ENCODE measurements at regions not wholly inside any gene's neighbourhood (a gene's known extent, or its start where the extent isn't known, plus 50 kb on each side); places are given as distances from the start of the nearest gene placed in this dataset.

GRCh38 chr3:110062716-110063115 lies 725.4 kb upstream of the DPPA4 start:
- Histone ChIP-seq H3K27ac (ENCODE audit: extremely low read depth, low read depth, low read length) (no peak overlapping the region), H3K4me2 (ENCODE audit: insufficient read depth, low read length) (no peak overlapping the region), H3K4me1 (replicated peaks in 1 of 2; ENCODE audit: control insufficient read depth in 2 of 2, insufficient read depth in 2 of 2, low read length in 2 of 2) (no peaks in the 10 kb centered on the region), H2AFZ (ENCODE audit: low read depth, low read length) (no peak overlapping the region), H3K4me3 (no peak overlapping the region), H3K9me3 (replicated peaks; ENCODE audit: control insufficient read depth, insufficient read depth, low read depth, low read length) (no peaks in the 10 kb centered on the region), H3K9ac (ENCODE audit: insufficient read depth in 1 of 2, low read depth in 2 of 2, low read length in 2 of 2) (no peak overlapping the region), H3K36me3 (ENCODE audit: control insufficient read depth, insufficient read depth, low read length) (no peaks in the 10 kb centered on the region), H3K27me3 (ENCODE audit: control insufficient read depth in 2 of 2, insufficient read depth in 2 of 2, low read length in 2 of 2) (no peaks in the 10 kb centered on the region), H4K20me1 (replicated peaks; ENCODE audit: control insufficient read depth, insufficient read depth, low read length) (no peaks in the 10 kb centered on the region), H3K79me2 (ENCODE audit: control insufficient read depth, insufficient read depth, low read length) (no peaks in the 10 kb centered on the region), H3K9me1 (ENCODE audit: control insufficient read depth, insufficient read depth, low read length) (no peaks in the 10 kb centered on the region)
- FAIRE-seq (no peak), ATAC-seq (no peak), DNase-seq (ENCODE audit: extremely low read depth in 1 of 4, low spot score in 3 of 4) (no peak)
- ChIA-PET POLR2A (no interaction called here), CTCF (ENCODE audit: low intra/inter-chr PET ratio) (no interaction called here)
- no TSS peak for BruUV-seq (replicated peaks)
- in situ Hi-C loops (cut with MboI) (no loop called here), intact Hi-C loops (cut with micrococcal nuclease) (no loop called here)
- no peak for TF ChIP-seq MCM3 (IDR thresholded peaks at IDR 0.05)
- TF ChIP-seq ZKSCAN1 (IDR thresholded peaks at IDR 0.05; ENCODE audit: low read depth, low read length): no peak
- TF ChIP-seq REST (IDR thresholded peaks at IDR 0.05; ENCODE audit: borderline replicate concordance): no peak
- no peak for TF ChIP-seq REST (CRISPR knock-in tag; IDR thresholded peaks at IDR 0.05; ENCODE audit: low read depth)
- TF ChIP-seq MEF2A (IDR thresholded peaks at IDR 0.05; ENCODE audit: control insufficient read depth, low read depth, low read length): no peak
- no peak for TF ChIP-seq EP300 (IDR thresholded peaks at IDR 0.05; ENCODE audit: low read length)
- no peak for TF ChIP-seq ZNF431 (CRISPR knock-in tag; IDR thresholded peaks at IDR 0.05)
- TF ChIP-seq ZNF444 (CRISPR knock-in tag; IDR thresholded peaks at IDR 0.05): no peak
- no peak for TF ChIP-seq ZBTB7A (IDR thresholded peaks at IDR 0.05; ENCODE audit: borderline replicate concordance, control insufficient read depth, low read depth, low read length)
- TF ChIP-seq ZNF140 (CRISPR knock-in tag; IDR thresholded peaks at IDR 0.05): no peak
- TF ChIP-seq MEIS2 (IDR thresholded peaks at IDR 0.05; ENCODE audit: partially characterized antibody): no peak
- no peak for TF ChIP-seq GTF2F1 (IDR thresholded peaks at IDR 0.05; ENCODE audit: low read depth, low read length)
- TF ChIP-seq RBBP5 (IDR thresholded peaks at IDR 0.05; ENCODE audit: borderline replicate concordance, insufficient read depth, low read length, poor library complexity, severe bottlenecking): no peak
- TF ChIP-seq HNRNPH1 (optimal IDR thresholded peaks at IDR 0.05; ENCODE audit: low read depth, low read length): no peak
- no peak for TF ChIP-seq ZBTB2 (IDR thresholded peaks at IDR 0.05)
- TF ChIP-seq PHTF2 (CRISPR knock-in tag; IDR thresholded peaks at IDR 0.05): no peak
- TF ChIP-seq ZC3H11A (IDR thresholded peaks at IDR 0.05; ENCODE audit: low read depth, low read length): no peak

Data from K562 (cell line).